ENCODE measurements at regions not wholly inside any gene's neighbourhood (a gene's known extent, or its start where the extent isn't known, plus 50 kb on each side); places are given as distances from the start of the nearest gene placed in this dataset.
A peak's percentile ranks its signal among the peaks of the same experiment; 100 is the strongest.

GRCh38 chr11:127080735-127081134 is 80.2 kb upstream of the KIRREL3 start:
- no peak for DNase-seq

- DNase-seq: no peak
Measured at GRCh38 chr11:127075758-127076157, 75.2 kb upstream of the KIRREL3 start.

GRCh38 chr11:127074151-127074761 is 73.7 kb upstream of the KIRREL3 start:
- no peak for DNase-seq

- no peak for DNase-seq
Measured at GRCh38 chr11:127073621-127074020, 73.1 kb upstream of the KIRREL3 start.

- DNase-seq: no peak
Measured at GRCh38 chr11:127071606-127072005, 71.0 kb upstream of the KIRREL3 start.

GRCh38 chr11:127070808-127071207 is 70.2 kb upstream of the KIRREL3 start:
- no peak for DNase-seq

GRCh38 chr11:127066401-127067090 is 66.0 kb upstream of the KIRREL3 start:
- DNase-seq: peak; percentile 23

- no peak for DNase-seq
Measured at GRCh38 chr11:127063241-127063640, 62.7 kb upstream of the KIRREL3 start.

GRCh38 chr11:127061947-127062346 is 61.4 kb upstream of the KIRREL3 start:
- no peak for DNase-seq

GRCh38 chr11:127059750-127060149 is 59.2 kb upstream of the KIRREL3 start:
- no peak for DNase-seq

- no peak for DNase-seq
Measured at GRCh38 chr11:127059286-127059685, 58.7 kb upstream of the KIRREL3 start.

- no peak for DNase-seq
Measured at GRCh38 chr11:127058524-127058923, 58.0 kb upstream of the KIRREL3 start.

GRCh38 chr11:127057126-127057525 is 56.6 kb upstream of the KIRREL3 start:
- no peak for DNase-seq

GRCh38 chr11:127056338-127056971 is 55.9 kb upstream of the KIRREL3 start:
- no peak for DNase-seq

- no peak for DNase-seq
Measured at GRCh38 chr11:127055236-127055635, 54.7 kb upstream of the KIRREL3 start.

GRCh38 chr11:127054153-127054552 is 53.6 kb upstream of the KIRREL3 start:
- no peak for DNase-seq

GRCh38 chr11:127052404-127052803 is 51.8 kb upstream of the KIRREL3 start:
- no peak for DNase-seq
